PFSK-1 (cell line): ENCODE measurements at regions not wholly inside any gene's neighbourhood (a gene's known extent, or its start where the extent isn't known, plus 50 kb on each side); places are given as distances from the start of the nearest gene placed in this dataset.

Experiments used
- POLR2AphosphoS5 ChIP-seq: IDR thresholded peaks from 2 replicates; pipeline ENCODE4 v1.6.1; 2012; ENCODE audit warnings: low read depth, mild to moderate bottlenecking, control low read depth, low read length, moderate library complexity
- REST ChIP-seq, 2 experiments: IDR thresholded peaks; 2 replicates each; pipeline versions ENCODE4 v1.6.1 to v1.8.0; 2011 to 2012; ENCODE audit warnings: low read depth in 2 of 2, low read length in 2 of 2, control low read depth in 1 of 2, inconsistent platforms in 1 of 2, mild to moderate bottlenecking in 1 of 2, moderate library complexity in 1 of 2; ENCODE audit not compliant: insufficient read depth in 1 of 2

DNA sequence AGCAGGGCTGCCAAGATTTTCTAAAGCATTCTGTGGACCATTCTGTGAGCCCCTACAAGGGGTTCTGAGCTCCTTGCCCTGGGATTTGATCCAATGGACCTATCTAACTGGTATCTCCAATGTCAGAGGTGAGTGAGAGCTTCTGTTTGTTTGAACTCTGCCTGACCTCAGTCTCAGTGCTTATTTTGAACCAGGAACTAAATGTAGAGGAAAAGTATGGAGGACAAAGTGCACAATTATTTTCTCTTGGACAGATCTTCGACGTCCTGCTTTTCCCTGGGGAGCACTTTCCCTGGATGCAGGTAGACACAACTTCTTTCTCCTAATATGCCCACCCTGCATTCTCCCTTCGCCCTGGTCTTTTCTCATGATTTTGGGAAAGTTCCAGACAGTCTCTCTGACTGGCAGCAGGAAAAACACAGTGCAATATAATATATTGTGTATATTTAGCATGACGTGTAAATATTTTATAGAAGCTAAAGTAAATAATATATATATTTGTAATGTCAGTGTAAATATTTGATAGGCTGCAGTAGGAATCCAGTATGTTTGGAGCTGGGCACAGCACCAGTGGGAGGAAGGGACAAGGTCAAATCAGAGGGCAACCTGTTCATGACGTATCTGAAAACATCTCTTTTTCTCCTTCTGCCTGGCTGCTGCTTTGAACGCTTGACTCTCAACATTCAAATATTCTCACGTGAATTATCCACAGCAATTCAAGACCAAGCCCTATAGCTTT is 184.0 kb upstream of the LYZL1 start:
- no peak for TF ChIP-seq REST (IDR thresholded peaks at IDR 0.05; ENCODE audit: insufficient read depth in 1 of 2, low read depth in 2 of 2, low read length in 2 of 2)
- no peak for TF ChIP-seq POLR2AphosphoS5
